Keratinocyte (primary cell): ENCODE measurements at regions not wholly inside any gene's neighbourhood (a gene's known extent, or its start where the extent isn't known, plus 50 kb on each side); places are given as distances from the start of the nearest gene placed in this dataset.

ENCODE experiments used
- DNase-seq: peaks from one replicate; pipeline ENCODE4 v3.0.0-alpha.2; 2011; ENCODE audit warnings: low read depth, missing footprints, low spot score
- FAIRE-seq: peaks from 2 replicates; lab custom pipeline; 2011; peaks lifted over from hg19 to GRCh38; lab: Jason Lieb, UNC
- H2AFZ ChIP-seq: 2 replicates; pipeline ENCODE4 v1.6.0; 2012; ENCODE audit warnings: low read length, control low read depth, inconsistent platforms; ENCODE audit not compliant: control insufficient read depth
- H3K27ac ChIP-seq: 2 replicates; pipeline ENCODE4 v1.5.1; 2011; ENCODE audit warnings: low read length; ENCODE audit not compliant: control insufficient read depth, insufficient read depth
- H3K27me3 ChIP-seq: 3 replicates; pipeline ENCODE4 v1.6.0; 2011; ENCODE audit warnings: low read length; ENCODE audit not compliant: control insufficient read depth, insufficient read depth; ENCODE audit errors: extremely low read depth
- H3K36me3 ChIP-seq, 2 experiments: 2 replicates in 1 of 2; 3 replicates in 1 of 2; pipeline ENCODE4 v1.5.1; 2011; ENCODE audit warnings: low read length in 2 of 2, mild to moderate bottlenecking in 1 of 2; ENCODE audit not compliant: control insufficient read depth in 2 of 2, insufficient read depth in 2 of 2; ENCODE audit errors: extremely low read depth in 1 of 2
- H3K4me1 ChIP-seq: 3 replicates; pipeline ENCODE4 v1.5.1; 2011; ENCODE audit warnings: low read length; ENCODE audit not compliant: control insufficient read depth, insufficient read depth; ENCODE audit errors: extremely low read depth
- H3K4me2 ChIP-seq: 3 replicates; pipeline ENCODE4 v1.6.0; 2011; ENCODE audit warnings: low read depth, low read length; ENCODE audit not compliant: control insufficient read depth, insufficient read depth; ENCODE audit errors: extremely low read depth
- H3K4me3 ChIP-seq, 3 experiments: fragments of 200-600 bp in 1 of 3; sonication (generic) in 1 of 3; 2 replicates in 2 of 3; 3 replicates in 1 of 3; pipeline ENCODE4 v1.5.1; 2011 to 2016; ENCODE audit warnings: low read length in 3 of 3, mild to moderate bottlenecking in 3 of 3, control low read depth in 2 of 3, inconsistent platforms in 1 of 3, low read depth in 1 of 3, mixed read lengths in 1 of 3, mixed run types in 1 of 3, moderate library complexity in 1 of 3; ENCODE audit not compliant: control insufficient read depth in 2 of 3, insufficient read depth in 2 of 3; ENCODE audit errors: extremely low read depth in 1 of 3
- H3K79me2 ChIP-seq: 2 replicates; pipeline ENCODE4 v1.6.0; 2012; ENCODE audit warnings: low read length; ENCODE audit not compliant: control insufficient read depth, insufficient read depth
- H3K9ac ChIP-seq: 3 replicates; pipeline ENCODE4 v1.6.0; 2011; ENCODE audit warnings: low read length; ENCODE audit not compliant: control insufficient read depth, insufficient read depth; ENCODE audit errors: extremely low read depth
- H3K9me1 ChIP-seq: 3 replicates; pipeline ENCODE4 v1.6.0; 2011; ENCODE audit warnings: low read length; ENCODE audit not compliant: control insufficient read depth, insufficient read depth; ENCODE audit errors: extremely low read depth
- H3K9me3 ChIP-seq: 2 replicates; pipeline ENCODE4 v1.5.1; 2012; ENCODE audit warnings: low read depth, low read length; ENCODE audit not compliant: control insufficient read depth
- H4K20me1 ChIP-seq: 3 replicates; pipeline ENCODE4 v1.6.0; 2011; ENCODE audit warnings: low read length; ENCODE audit not compliant: control insufficient read depth, insufficient read depth; ENCODE audit errors: extremely low read depth
- EZH2 ChIP-seq: IDR thresholded peaks from one replicate; pipeline ENCODE4 v1.6.1; 2012; ENCODE audit warnings: inconsistent platforms, mild to moderate bottlenecking, low read length, moderate library complexity
- dilution Hi-C: fragments of 300-500 bp; cut with MboI; formaldehyde crosslinking; loops from one replicate; pipeline ENCODE4 v1.7.0; 2020; ENCODE audit warnings: low sequenced_read_pairs; ENCODE audit not compliant: extremely low pct_ligation_motif_present
- TF ChIP-seq, protein P1 (sequence below), 3 experiments: IDR thresholded peaks in 1 of 3; conservative IDR thresholded peaks in 1 of 3; optimal IDR thresholded peaks in 1 of 3; 2 replicates in 2 of 3; 3 replicates in 1 of 3; pipeline versions ENCODE3 to v1.5.1; 2011; ENCODE audit warnings: low read length in 3 of 3, mild to moderate bottlenecking in 3 of 3, moderate library complexity in 2 of 3, control low read depth in 1 of 3, inconsistent platforms in 1 of 3; ENCODE audit not compliant: insufficient read depth in 2 of 3; ENCODE audit errors: extremely low read depth in 1 of 3

DNA sequence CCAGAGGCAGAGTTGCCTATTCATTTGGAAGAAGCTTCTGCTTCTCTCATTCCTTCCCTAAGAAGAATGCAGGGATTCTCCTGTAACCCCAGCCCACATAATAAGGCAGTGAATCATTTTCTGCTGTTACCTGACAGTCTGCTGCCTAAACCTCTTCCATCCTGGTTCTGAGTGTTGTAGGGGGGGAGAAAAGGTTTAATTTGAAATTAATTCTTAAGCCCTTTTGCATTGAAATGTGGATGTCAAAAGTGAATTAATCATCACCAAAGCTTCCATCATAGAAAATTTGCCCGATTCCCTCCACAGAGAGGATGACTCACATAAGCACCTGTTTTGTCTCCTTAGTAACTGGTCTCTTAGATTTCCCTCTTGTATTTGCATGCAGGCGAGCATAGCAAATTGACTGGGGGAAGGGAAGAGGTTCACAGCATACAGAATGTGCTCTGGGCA lies 146.7 kb upstream of the FNDC3A start:
- Histone ChIP-seq H3K4me1 (no peaks in the 10 kb centered on the region), H3K9me1 (no peaks in the 10 kb centered on the region), H3K4me3 (no peak overlapping the region), H4K20me1 (no peaks in the 10 kb centered on the region), H3K9me3 (no peaks in the 10 kb centered on the region), H3K36me3 (no peaks in the 10 kb centered on the region), H3K4me2 (no peak overlapping the region), H3K9ac (no peak overlapping the region), H2AFZ (no peak overlapping the region), H3K27me3 (no peaks in the 10 kb centered on the region), H3K27ac (no peak overlapping the region), H3K79me2 (no peaks in the 10 kb centered on the region)
- FAIRE-seq (no peak), DNase-seq (no peak)
- no peak for TF ChIP-seq EZH2
- TF ChIP-seq, protein P1, sequence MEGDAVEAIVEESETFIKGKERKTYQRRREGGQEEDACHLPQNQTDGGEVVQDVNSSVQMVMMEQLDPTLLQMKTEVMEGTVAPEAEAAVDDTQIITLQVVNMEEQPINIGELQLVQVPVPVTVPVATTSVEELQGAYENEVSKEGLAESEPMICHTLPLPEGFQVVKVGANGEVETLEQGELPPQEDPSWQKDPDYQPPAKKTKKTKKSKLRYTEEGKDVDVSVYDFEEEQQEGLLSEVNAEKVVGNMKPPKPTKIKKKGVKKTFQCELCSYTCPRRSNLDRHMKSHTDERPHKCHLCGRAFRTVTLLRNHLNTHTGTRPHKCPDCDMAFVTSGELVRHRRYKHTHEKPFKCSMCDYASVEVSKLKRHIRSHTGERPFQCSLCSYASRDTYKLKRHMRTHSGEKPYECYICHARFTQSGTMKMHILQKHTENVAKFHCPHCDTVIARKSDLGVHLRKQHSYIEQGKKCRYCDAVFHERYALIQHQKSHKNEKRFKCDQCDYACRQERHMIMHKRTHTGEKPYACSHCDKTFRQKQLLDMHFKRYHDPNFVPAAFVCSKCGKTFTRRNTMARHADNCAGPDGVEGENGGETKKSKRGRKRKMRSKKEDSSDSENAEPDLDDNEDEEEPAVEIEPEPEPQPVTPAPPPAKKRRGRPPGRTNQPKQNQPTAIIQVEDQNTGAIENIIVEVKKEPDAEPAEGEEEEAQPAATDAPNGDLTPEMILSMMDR (optimal IDR thresholded peaks at IDR 0.05 in 1 of 3, IDR thresholded peaks at IDR 0.05 in 1 of 3, conservative IDR thresholded peaks at IDR 0.05 in 1 of 3; ENCODE audit: extremely low read depth in 1 of 3, insufficient read depth in 2 of 3, low read length in 3 of 3), result no peak
- dilution Hi-C loops, result no loop called here

DNA sequence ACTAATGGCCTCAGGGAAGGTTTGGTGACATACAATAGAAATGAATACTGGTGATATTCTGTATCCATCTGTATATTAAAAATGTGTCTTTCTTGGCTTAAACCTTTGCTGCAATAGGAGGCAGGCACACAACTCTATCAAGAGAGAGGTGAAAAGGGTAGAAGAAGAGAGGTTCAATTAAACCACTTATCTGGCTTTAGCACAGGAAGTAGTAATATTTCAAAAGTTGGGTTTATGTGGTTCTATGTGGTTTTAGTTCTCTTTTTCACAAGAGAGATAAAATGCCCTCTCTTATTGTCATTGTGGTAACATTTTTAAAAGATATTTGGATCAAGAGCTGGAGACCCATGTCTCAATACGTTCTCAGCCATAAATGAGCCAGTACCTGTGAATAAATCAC lies 146.2 kb upstream of the FNDC3A start:
- TF ChIP-seq, protein P1 (optimal IDR thresholded peaks at IDR 0.05 in 1 of 3, IDR thresholded peaks at IDR 0.05 in 1 of 3, conservative IDR thresholded peaks at IDR 0.05 in 1 of 3; ENCODE audit: extremely low read depth in 1 of 3, insufficient read depth in 2 of 3, low read length in 3 of 3), result no peak
- TF ChIP-seq EZH2, result no peak
- FAIRE-seq, result no peak

More for the DNA sequence above, 146.2 kb upstream of the FNDC3A start:
- Histone ChIP-seq H3K9ac (no peak overlapping the region), H2AFZ (no peak overlapping the region), H3K36me3 (no peaks in the 10 kb centered on the region), H3K9me3 (no peaks in the 10 kb centered on the region), H3K9me1 (no peaks in the 10 kb centered on the region), H3K4me3 (no peak overlapping the region), H3K79me2 (no peaks in the 10 kb centered on the region), H4K20me1 (no peaks in the 10 kb centered on the region), H3K4me1 (no peaks in the 10 kb centered on the region), H3K4me2 (no peak overlapping the region), H3K27ac (no peak overlapping the region), H3K27me3 (no peaks in the 10 kb centered on the region)
- dilution Hi-C loops, result no loop called here
- no peak for DNase-seq
